NT2/D1 (cell line): ENCODE measurements at regions not wholly inside any gene's neighbourhood (a gene's known extent, or its start where the extent isn't known, plus 50 kb on each side); places are given as distances from the start of the nearest gene placed in this dataset.

ENCODE experiments used
- DNase-seq: peaks from one replicate; pipeline ENCODE4 v3.0.0-alpha.2; 2011; ENCODE audit warnings: low read depth, low spot score
- H3K27me3 ChIP-seq: 2 replicates; pipeline ENCODE4 v1.6.0; 2011; ENCODE audit warnings: mild to moderate bottlenecking; ENCODE audit not compliant: insufficient read length, insufficient read depth
- H3K36me3 ChIP-seq: 2 replicates; pipeline ENCODE4 v1.6.1; 2011; ENCODE audit warnings: mild to moderate bottlenecking, low read length, mixed read lengths; ENCODE audit not compliant: insufficient read depth, insufficient read length
- H3K4me1 ChIP-seq: 2 replicates; pipeline ENCODE4 v1.5.1; 2011; ENCODE audit not compliant: insufficient read depth, insufficient read length
- H3K4me3 ChIP-seq: 2 replicates; pipeline ENCODE4 v1.5.1; 2011; ENCODE audit warnings: low read depth; ENCODE audit not compliant: insufficient read length
- H3K9ac ChIP-seq: 2 replicates; pipeline ENCODE4 v1.6.0; 2011; ENCODE audit warnings: low read depth; ENCODE audit not compliant: insufficient read length
- H3K9me3 ChIP-seq: 2 replicates; pipeline ENCODE4 v1.5.1; 2011; ENCODE audit warnings: mild to moderate bottlenecking, low read length; ENCODE audit not compliant: insufficient read depth
- SUZ12 ChIP-seq: IDR thresholded peaks from 2 replicates; pipeline ENCODE4 v1.6.1; 2011; ENCODE audit not compliant: insufficient read length, insufficient read depth; ENCODE audit errors: extremely low read depth
- YY1 ChIP-seq: IDR thresholded peaks from 2 replicates; pipeline ENCODE4 v1.6.1; 2011; ENCODE audit not compliant: insufficient read length, insufficient read depth
- ZNF274 ChIP-seq: IDR thresholded peaks from 2 replicates; pipeline ENCODE4 v1.6.1; 2011; ENCODE audit warnings: mild to moderate bottlenecking, low read depth, low read length

GRCh38 chr10:69730251-69731156, 71.2 kb upstream of the COL13A1 start:
- Histone ChIP-seq H3K9me3 (no peaks in the 10 kb centered on the region), H3K9ac (no peak overlapping the region), H3K27me3 (no peaks in the 10 kb centered on the region), H3K36me3 (no peaks in the 10 kb centered on the region), H3K4me1 (peaks cover 12% of the 10 kb centered on the region), H3K4me3 (no peak overlapping the region)
- DNase-seq, result no peak
- TF ChIP-seq ZNF274 (no peak), YY1 (no peak), SUZ12 (no peak)

- Histone ChIP-seq H3K4me3 (no peak overlapping the region), H3K36me3 (no peaks in the 10 kb centered on the region), H3K9ac (no peak overlapping the region), H3K4me1 (peaks cover 12% of the 10 kb centered on the region), H3K9me3 (no peaks in the 10 kb centered on the region), H3K27me3 (no peaks in the 10 kb centered on the region)
- no peak for TF ChIP-seq YY1
- TF ChIP-seq SUZ12, result no peak
- no peak for TF ChIP-seq ZNF274
- DNase-seq, result no peak
Observed at GRCh38 chr10:69731184-69731583, 70.5 kb upstream of the COL13A1 start.

GRCh38 chr10:69731698-69732097, 70.0 kb upstream of the COL13A1 start:
- no peak for DNase-seq

GRCh38 chr10:69732147-69732825, 69.4 kb upstream of the COL13A1 start:
- H3K36me3 ChIP-seq, result no peaks in the 10 kb centered on the region
- DNase-seq, result no peak
- TF ChIP-seq ZNF274 (no peak), YY1 (no peak), SUZ12 (no peak)
- H3K4me1 ChIP-seq, result peaks cover 12% of the 10 kb centered on the region
- H3K9ac ChIP-seq, result no peak overlapping the region
- no peaks in the 10 kb centered on the region for H3K9me3 ChIP-seq
- no peak overlapping the region for H3K4me3 ChIP-seq
- no peaks in the 10 kb centered on the region for H3K27me3 ChIP-seq

More at GRCh38 chr10:69731698-69732097, 70.0 kb upstream of the COL13A1 start:
- H3K36me3 ChIP-seq, result no peaks in the 10 kb centered on the region
- H3K9me3 ChIP-seq, result no peaks in the 10 kb centered on the region
- peaks cover 12% of the 10 kb centered on the region for H3K4me1 ChIP-seq
- no peak for TF ChIP-seq YY1
- TF ChIP-seq SUZ12, result no peak
- no peak for TF ChIP-seq ZNF274
- H3K4me3 ChIP-seq, result no peak overlapping the region
- no peak overlapping the region for H3K9ac ChIP-seq
- H3K27me3 ChIP-seq, result no peaks in the 10 kb centered on the region

- Histone ChIP-seq H3K27me3 (no peaks in the 10 kb centered on the region), H3K9me3 (no peaks in the 10 kb centered on the region), H3K4me3 (no peak overlapping the region), H3K36me3 (no peaks in the 10 kb centered on the region), H3K9ac (no peak overlapping the region), H3K4me1 (peaks cover 12% of the 10 kb centered on the region)
- TF ChIP-seq SUZ12 (no peak), ZNF274 (no peak), YY1 (no peak)
- no peak for DNase-seq
Observed at GRCh38 chr10:69732826-69733150, 68.9 kb upstream of the COL13A1 start.

GRCh38 chr10:69733791-69734261, 67.9 kb upstream of the COL13A1 start:
- DNase-seq, result no peak
- peaks cover 8% of the 10 kb centered on the region for H3K4me1 ChIP-seq
- no peaks in the 10 kb centered on the region for H3K36me3 ChIP-seq
- no peak overlapping the region for H3K9ac ChIP-seq
- H3K27me3 ChIP-seq, result no peaks in the 10 kb centered on the region
- no peaks in the 10 kb centered on the region for H3K9me3 ChIP-seq
- no peak overlapping the region for H3K4me3 ChIP-seq
- no peak for TF ChIP-seq YY1
- TF ChIP-seq SUZ12, result no peak
- no peak for TF ChIP-seq ZNF274

GRCh38 chr10:69734416-69734796, 67.3 kb upstream of the COL13A1 start:
- no peaks in the 10 kb centered on the region for H3K36me3 ChIP-seq
- TF ChIP-seq SUZ12 (no peak), ZNF274 (no peak), YY1 (no peak)
- H3K4me3 ChIP-seq, result no peak overlapping the region
- H3K9me3 ChIP-seq, result no peaks in the 10 kb centered on the region
- H3K4me1 ChIP-seq, result peaks cover 9% of the 10 kb centered on the region
- no peak overlapping the region for H3K9ac ChIP-seq
- no peaks in the 10 kb centered on the region for H3K27me3 ChIP-seq
- no peak for DNase-seq
